B cell (primary cell): ENCODE measurements at regions not wholly inside any gene's neighbourhood (a gene's known extent, or its start where the extent isn't known, plus 50 kb on each side); places are given as distances from the start of the nearest gene placed in this dataset.
"Not testable (repeated sequence)": the region's sequence is repeated elsewhere in the genome, so short reads cannot be mapped to it uniquely, and the experiment has no call there.

Experiments
- ATAC-seq: fragments of 200-7000 bp; cut with Tn5 transposase; one replicate; pipeline ENCODE4 v1.10.0; 2021; ENCODE audit warnings: low read depth, mild to moderate bottlenecking, moderate number of reproducible peaks, moderate library complexity
- CTCF ChIA-PET: fragments of 350-600 bp; sonication (Branson Sonifier 250); formaldehyde crosslinking; loops from one replicate; lab custom pipeline; 2021; ENCODE audit warnings: antibody characterized with exemption, inconsistent platforms; lab: Charles Lee
- POLR2A ChIA-PET: fragments of 350-600 bp; sonication (Branson Sonifier 250); formaldehyde crosslinking; loops from one replicate; lab custom pipeline; 2021; ENCODE audit warnings: antibody characterized with exemption; lab: Charles Lee
- DNase-seq: peaks from one replicate; pipeline ENCODE4 v3.0.0; 2013
- H2AFZ ChIP-seq: 2 replicates; pipeline ENCODE4 v1.6.1; 2012; ENCODE audit warnings: mild to moderate bottlenecking, low read depth, low read length; ENCODE audit not compliant: insufficient read depth, poor library complexity, severe bottlenecking
- H3K27ac ChIP-seq, 2 donors: 1 replicate in 1 of 2; 2 replicates in 1 of 2; pipeline ENCODE4 v1.5.1; 2012 to 2013; ENCODE audit warnings: low read length in 2 of 2, mild to moderate bottlenecking in 2 of 2, moderate library complexity in 1 of 2
- H3K27me3 ChIP-seq, 4 experiments: fragments of 200-600 bp in 1 of 4; sonication (generic) in 1 of 4; replicated peaks in 1 of 4; 1 replicate in 2 of 4; 2 replicates in 2 of 4; pipeline versions ENCODE4 v1.6.1 to v1.7.0; 2013 to 2016; ENCODE audit warnings: low read length in 3 of 4, mild to moderate bottlenecking in 2 of 4, mixed read lengths in 1 of 4, moderate library complexity in 1 of 4; ENCODE audit not compliant: insufficient read depth in 4 of 4, control insufficient read depth in 3 of 4; ENCODE audit errors: control extremely low read depth in 1 of 4
- H3K36me3 ChIP-seq, 2 experiments: replicated peaks in 1 of 2; 1 replicate in 1 of 2; 2 replicates in 1 of 2; pipeline versions ENCODE4 v1.6.1 to v1.7.1; 2013; ENCODE audit warnings: low read length in 1 of 2; ENCODE audit not compliant: insufficient read depth in 2 of 2, control insufficient read depth in 1 of 2; ENCODE audit errors: control extremely low read depth in 1 of 2, extremely low read depth in 1 of 2
- H3K4me1 ChIP-seq, 2 donors: fragments of 200-600 bp in 1 of 2; sonication (generic) in 1 of 2; 1 replicate in 1 of 2; 2 replicates in 1 of 2; pipeline versions ENCODE4 v1.5.1 to v1.6.1; 2013 to 2017; ENCODE audit warnings: low read length in 2 of 2; ENCODE audit not compliant: control insufficient read depth in 2 of 2, insufficient read depth in 2 of 2
- H3K4me2 ChIP-seq: replicated peaks from 2 replicates; pipeline ENCODE3; 2012; ENCODE audit warnings: mild to moderate bottlenecking, low read depth, low read length; ENCODE audit not compliant: poor library complexity, severe bottlenecking
- H3K4me3 ChIP-seq, 5 experiments: fragments of 200-600 bp in 1 of 5; sonication (generic) in 1 of 5; 1 replicate in 3 of 5; 2 replicates in 2 of 5; pipeline versions ENCODE4 v1.5.1 to v1.7.0; 2011 to 2016; ENCODE audit warnings: low read length in 4 of 5, mild to moderate bottlenecking in 4 of 5, low read depth in 2 of 5, control low read depth in 1 of 5, moderate library complexity in 1 of 5; ENCODE audit not compliant: insufficient read depth in 1 of 5; ENCODE audit errors: control extremely low read depth in 1 of 5, extremely low read depth in 1 of 5
- H3K79me2 ChIP-seq: fragments of 200-600 bp; sonication (generic); one replicate; pipeline ENCODE4 v1.6.0; 2016; ENCODE audit warnings: low read length; ENCODE audit not compliant: control insufficient read depth, insufficient read depth
- H3K9ac ChIP-seq: fragments of 200-600 bp; sonication (generic); 2 replicates; pipeline ENCODE4 v1.6.1; 2017; ENCODE audit warnings: mild to moderate bottlenecking, low read length, moderate library complexity
- H3K9me3 ChIP-seq, 3 donors: one replicate each; pipeline versions ENCODE4 v1.6.1 to v1.7.1; 2013; ENCODE audit warnings: low read length in 2 of 3; ENCODE audit not compliant: control insufficient read depth in 2 of 3, insufficient read depth in 1 of 3; ENCODE audit errors: control extremely low read depth in 1 of 3
- H4K20me1 ChIP-seq: 2 replicates; pipeline ENCODE4 v1.6.0; 2012; ENCODE audit warnings: mild to moderate bottlenecking, low read length; ENCODE audit not compliant: insufficient read depth, control insufficient read depth, poor library complexity, severe bottlenecking
- H3K27ac Mint-ChIP-seq: one replicate; pipeline ENCODE4 v1.8.0; 2021; ENCODE audit warnings: mixed read lengths
- H3K27me3 Mint-ChIP-seq: one replicate; pipeline ENCODE4 v1.8.0; 2021; ENCODE audit warnings: mixed read lengths
- H3K4me1 Mint-ChIP-seq: one replicate; pipeline ENCODE4 v1.8.0; 2021; ENCODE audit warnings: mixed read lengths
- H3K4me3 Mint-ChIP-seq: one replicate; pipeline ENCODE4 v1.8.0; 2021; ENCODE audit warnings: mixed read lengths
- H3K9me3 Mint-ChIP-seq: one replicate; pipeline ENCODE4 v1.8.0; 2022; ENCODE audit warnings: mixed read lengths; ENCODE audit not compliant: insufficient read depth
- CTCF ChIP-seq: fragments of 200-600 bp; IDR thresholded peaks from one replicate; pipeline ENCODE4 v1.8.0; 2022; ENCODE audit warnings: antibody characterized with exemption, mild to moderate bottlenecking
- EZH2 ChIP-seq: IDR thresholded peaks from 2 replicates; pipeline ENCODE4 v1.6.1; 2012; ENCODE audit warnings: borderline replicate concordance, low read depth, mild to moderate bottlenecking, moderate library complexity, low read length; ENCODE audit not compliant: insufficient read depth, poor library complexity, severe bottlenecking
- WGBS: methylation state at CpG from one replicate; pipeline ENCODE4 v1.1.5; 2013; ENCODE audit warnings: missing lambda C conversion rate; ENCODE audit not compliant: insufficient coverage; 5-methylcytosine and 5-hydroxymethylcytosine counted together
- intact Hi-C: fragments of 100-400 bp; cut with micrococcal nuclease; formaldehyde crosslinking; loops from one replicate; pipeline ENCODE4 v1.10.0; 2022

GRCh38 chr12:7591531-7591930 is 74.2 kb downstream of the APOBEC1 start:
- 93% methylated on average over 2 of the region's 4 CpGs for WGBS
- Histone ChIP-seq H3K4me2 (no peak overlapping the region), H3K36me3 (no peaks in the 10 kb centered on the region), H3K79me2 (no peaks in the 10 kb centered on the region), H2AFZ (no peak overlapping the region), H3K9ac (no peak overlapping the region), H3K27ac (no peak overlapping the region), H3K4me1 (no peaks in the 10 kb centered on the region), H3K4me3 (no peak overlapping the region), H3K9me3 (peaks cover 0 to 6% (median 0%) of the 10 kb centered on the region in 3 donors), H3K27me3 (no peaks in the 10 kb centered on the region), H4K20me1 (no peaks in the 10 kb centered on the region)
- intact Hi-C loops: no loop called here
- Mint-ChIP-seq H3K27ac (no peak overlapping the region), H3K4me1 (no peaks in the 10 kb centered on the region), H3K9me3 (no peaks in the 10 kb centered on the region), H3K27me3 (peaks cover 20% of the 10 kb centered on the region), H3K4me3 (no peak overlapping the region)
- ChIA-PET POLR2A (no interaction called here), CTCF (no interaction called here)
- DNase-seq: no peak
- no peak for ATAC-seq
- TF ChIP-seq EZH2: no peak
- TF ChIP-seq CTCF: no peak

DNA sequence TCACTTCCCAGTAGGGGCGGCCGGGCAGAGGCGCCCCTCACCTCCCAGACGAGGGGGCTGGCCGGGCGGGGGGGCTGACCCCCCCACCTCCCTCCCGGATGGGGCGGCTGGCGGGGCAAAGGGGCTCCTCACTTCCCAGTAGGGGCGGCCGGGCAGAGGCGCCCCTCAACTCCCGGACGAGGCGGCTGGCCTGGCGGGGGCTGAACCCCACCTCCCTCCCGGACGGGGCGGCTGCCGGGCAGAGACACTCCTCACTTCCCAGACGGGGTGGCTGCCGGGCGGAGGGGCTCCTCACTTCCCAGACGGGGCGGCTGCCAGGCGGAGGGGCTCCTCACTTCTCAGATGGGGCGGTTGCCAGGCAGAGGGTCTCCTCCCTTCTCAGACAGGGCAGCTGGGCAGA is 75.6 kb downstream of the APOBEC1 start:
- DNase-seq, ATAC-seq, H3K4me3 ChIP-seq, H3K4me1 ChIP-seq, H3K9ac ChIP-seq, H3K9me3 ChIP-seq, H3K36me3 ChIP-seq, intact Hi-C loops, H3K79me2 ChIP-seq, H3K4me3 Mint-ChIP-seq, H3K27ac Mint-ChIP-seq, H3K9me3 Mint-ChIP-seq, H2AFZ ChIP-seq, H4K20me1 ChIP-seq, H3K27ac ChIP-seq, H3K27me3 ChIP-seq, H3K4me2 ChIP-seq, H3K4me1 Mint-ChIP-seq, CTCF ChIA-PET, POLR2A ChIA-PET: not testable (repeated sequence)
- peaks cover 24% of the 10 kb centered on the region for H3K27me3 Mint-ChIP-seq
- 100% methylated on average over 12 of the region's 27 CpGs for WGBS
